B cell (primary cell): ENCODE measurements at regions not wholly inside any gene's neighbourhood (a gene's known extent, or its start where the extent isn't known, plus 50 kb on each side); places are given as distances from the start of the nearest gene placed in this dataset.

ENCODE experiments used
- ATAC-seq: fragments of 200-7000 bp; cut with Tn5 transposase; one replicate; pipeline ENCODE4 v1.10.0; 2021; ENCODE audit warnings: low read depth, mild to moderate bottlenecking, moderate number of reproducible peaks, moderate library complexity
- CTCF ChIA-PET: fragments of 350-600 bp; sonication (Branson Sonifier 250); formaldehyde crosslinking; loops from one replicate; lab custom pipeline; 2021; ENCODE audit warnings: antibody characterized with exemption, inconsistent platforms; lab: Charles Lee
- POLR2A ChIA-PET: fragments of 350-600 bp; sonication (Branson Sonifier 250); formaldehyde crosslinking; loops from one replicate; lab custom pipeline; 2021; ENCODE audit warnings: antibody characterized with exemption; lab: Charles Lee
- DNase-seq: peaks from one replicate; pipeline ENCODE4 v3.0.0; 2013
- H2AFZ ChIP-seq: 2 replicates; pipeline ENCODE4 v1.6.1; 2012; ENCODE audit warnings: mild to moderate bottlenecking, low read depth, low read length; ENCODE audit not compliant: insufficient read depth, poor library complexity, severe bottlenecking
- H3K27ac ChIP-seq, 2 donors: 1 replicate in 1 of 2; 2 replicates in 1 of 2; pipeline ENCODE4 v1.5.1; 2012 to 2013; ENCODE audit warnings: low read length in 2 of 2, mild to moderate bottlenecking in 2 of 2, moderate library complexity in 1 of 2
- H3K27me3 ChIP-seq, 4 experiments: fragments of 200-600 bp in 1 of 4; sonication (generic) in 1 of 4; replicated peaks in 1 of 4; 1 replicate in 2 of 4; 2 replicates in 2 of 4; pipeline versions ENCODE4 v1.6.1 to v1.7.0; 2013 to 2016; ENCODE audit warnings: low read length in 3 of 4, mild to moderate bottlenecking in 2 of 4, mixed read lengths in 1 of 4, moderate library complexity in 1 of 4; ENCODE audit not compliant: insufficient read depth in 4 of 4, control insufficient read depth in 3 of 4; ENCODE audit errors: control extremely low read depth in 1 of 4
- H3K36me3 ChIP-seq, 2 experiments: replicated peaks in 1 of 2; 1 replicate in 1 of 2; 2 replicates in 1 of 2; pipeline versions ENCODE4 v1.6.1 to v1.7.1; 2013; ENCODE audit warnings: low read length in 1 of 2; ENCODE audit not compliant: insufficient read depth in 2 of 2, control insufficient read depth in 1 of 2; ENCODE audit errors: control extremely low read depth in 1 of 2, extremely low read depth in 1 of 2
- H3K4me1 ChIP-seq, 2 donors: fragments of 200-600 bp in 1 of 2; sonication (generic) in 1 of 2; 1 replicate in 1 of 2; 2 replicates in 1 of 2; pipeline versions ENCODE4 v1.5.1 to v1.6.1; 2013 to 2017; ENCODE audit warnings: low read length in 2 of 2; ENCODE audit not compliant: control insufficient read depth in 2 of 2, insufficient read depth in 2 of 2
- H3K4me2 ChIP-seq: replicated peaks from 2 replicates; pipeline ENCODE3; 2012; ENCODE audit warnings: mild to moderate bottlenecking, low read depth, low read length; ENCODE audit not compliant: poor library complexity, severe bottlenecking
- H3K4me3 ChIP-seq, 5 experiments: fragments of 200-600 bp in 1 of 5; sonication (generic) in 1 of 5; 1 replicate in 3 of 5; 2 replicates in 2 of 5; pipeline versions ENCODE4 v1.5.1 to v1.7.0; 2011 to 2016; ENCODE audit warnings: low read length in 4 of 5, mild to moderate bottlenecking in 4 of 5, low read depth in 2 of 5, control low read depth in 1 of 5, moderate library complexity in 1 of 5; ENCODE audit not compliant: insufficient read depth in 1 of 5; ENCODE audit errors: control extremely low read depth in 1 of 5, extremely low read depth in 1 of 5
- H3K79me2 ChIP-seq: fragments of 200-600 bp; sonication (generic); one replicate; pipeline ENCODE4 v1.6.0; 2016; ENCODE audit warnings: low read length; ENCODE audit not compliant: control insufficient read depth, insufficient read depth
- H3K9ac ChIP-seq: fragments of 200-600 bp; sonication (generic); 2 replicates; pipeline ENCODE4 v1.6.1; 2017; ENCODE audit warnings: mild to moderate bottlenecking, low read length, moderate library complexity
- H3K9me3 ChIP-seq, 3 donors: one replicate each; pipeline versions ENCODE4 v1.6.1 to v1.7.1; 2013; ENCODE audit warnings: low read length in 2 of 3; ENCODE audit not compliant: control insufficient read depth in 2 of 3, insufficient read depth in 1 of 3; ENCODE audit errors: control extremely low read depth in 1 of 3
- H4K20me1 ChIP-seq: 2 replicates; pipeline ENCODE4 v1.6.0; 2012; ENCODE audit warnings: mild to moderate bottlenecking, low read length; ENCODE audit not compliant: insufficient read depth, control insufficient read depth, poor library complexity, severe bottlenecking
- H3K27ac Mint-ChIP-seq: one replicate; pipeline ENCODE4 v1.8.0; 2021; ENCODE audit warnings: mixed read lengths
- H3K27me3 Mint-ChIP-seq: one replicate; pipeline ENCODE4 v1.8.0; 2021; ENCODE audit warnings: mixed read lengths
- H3K4me1 Mint-ChIP-seq: one replicate; pipeline ENCODE4 v1.8.0; 2021; ENCODE audit warnings: mixed read lengths
- H3K4me3 Mint-ChIP-seq: one replicate; pipeline ENCODE4 v1.8.0; 2021; ENCODE audit warnings: mixed read lengths
- H3K9me3 Mint-ChIP-seq: one replicate; pipeline ENCODE4 v1.8.0; 2022; ENCODE audit warnings: mixed read lengths; ENCODE audit not compliant: insufficient read depth
- CTCF ChIP-seq: fragments of 200-600 bp; IDR thresholded peaks from one replicate; pipeline ENCODE4 v1.8.0; 2022; ENCODE audit warnings: antibody characterized with exemption, mild to moderate bottlenecking
- EZH2 ChIP-seq: IDR thresholded peaks from 2 replicates; pipeline ENCODE4 v1.6.1; 2012; ENCODE audit warnings: borderline replicate concordance, low read depth, mild to moderate bottlenecking, moderate library complexity, low read length; ENCODE audit not compliant: insufficient read depth, poor library complexity, severe bottlenecking
- WGBS: methylation state at CpG from one replicate; pipeline ENCODE4 v1.1.5; 2013; ENCODE audit warnings: missing lambda C conversion rate; ENCODE audit not compliant: insufficient coverage; 5-methylcytosine and 5-hydroxymethylcytosine counted together
- intact Hi-C: fragments of 100-400 bp; cut with micrococcal nuclease; formaldehyde crosslinking; loops from one replicate; pipeline ENCODE4 v1.10.0; 2022

GRCh38 chr18:73244401-73244800 lies 376.6 kb upstream of the NETO1 start:
- H3K4me1 Mint-ChIP-seq: peaks cover 5% of the 10 kb centered on the region
- H3K79me2 ChIP-seq: no peaks in the 10 kb centered on the region
- no peak overlapping the region for H3K4me3 ChIP-seq
- H3K27ac Mint-ChIP-seq: no peak overlapping the region
- H3K9ac ChIP-seq: no peak overlapping the region
- H3K9me3 Mint-ChIP-seq: no peaks in the 10 kb centered on the region
- no peak for DNase-seq
- H2AFZ ChIP-seq: no peak overlapping the region
- intact Hi-C loops: no loop called here
- no peak overlapping the region for H3K4me3 Mint-ChIP-seq
- ChIA-PET CTCF (no interaction called here), POLR2A (no interaction called here)
- no peak overlapping the region for H3K4me2 ChIP-seq
- H3K27me3 Mint-ChIP-seq: no peaks in the 10 kb centered on the region
- no peaks in the 10 kb centered on the region for H3K36me3 ChIP-seq
- no peaks in the 10 kb centered on the region for H3K4me1 ChIP-seq
- WGBS: no CpG with 5 or more reads among the region's 1 CpG
- no peak overlapping the region for H3K27ac ChIP-seq
- no peak for ATAC-seq
- TF ChIP-seq EZH2 (no peak), CTCF (no peak)
- no peaks in the 10 kb centered on the region for H3K9me3 ChIP-seq
- no peaks in the 10 kb centered on the region for H3K27me3 ChIP-seq
- H4K20me1 ChIP-seq: no peaks in the 10 kb centered on the region

GRCh38 chr18:73240899-73241298 lies 373.1 kb upstream of the NETO1 start:
- H3K27ac ChIP-seq: no peak overlapping the region
- Mint-ChIP-seq H3K9me3 (no peaks in the 10 kb centered on the region), H3K4me1 (peaks cover 5% of the 10 kb centered on the region), H3K4me3 (no peak overlapping the region), H3K27ac (no peak overlapping the region), H3K27me3 (no peaks in the 10 kb centered on the region)
- H3K4me2 ChIP-seq: no peak overlapping the region
- H3K9ac ChIP-seq: no peak overlapping the region
- ChIA-PET POLR2A (no interaction called here), CTCF (no interaction called here)
- no peaks in the 10 kb centered on the region for H3K36me3 ChIP-seq
- H4K20me1 ChIP-seq: no peaks in the 10 kb centered on the region
- TF ChIP-seq CTCF: no peak
- TF ChIP-seq EZH2: no peak
- intact Hi-C loops: no loop called here
- H3K4me1 ChIP-seq: no peaks in the 10 kb centered on the region
- H3K27me3 ChIP-seq: no peaks in the 10 kb centered on the region
- no peak overlapping the region for H3K4me3 ChIP-seq
- no CpG with 5 or more reads among the region's 2 CpGs for WGBS
- no peak overlapping the region for H2AFZ ChIP-seq
- H3K79me2 ChIP-seq: no peaks in the 10 kb centered on the region
- H3K9me3 ChIP-seq: no peaks in the 10 kb centered on the region
- no peak for ATAC-seq
- no peak for DNase-seq
